ENCODE measurements at regions not wholly inside any gene's neighbourhood (a gene's known extent, or its start where the extent isn't known, plus 50 kb on each side); places are given as distances from the start of the nearest gene placed in this dataset.

DNA sequence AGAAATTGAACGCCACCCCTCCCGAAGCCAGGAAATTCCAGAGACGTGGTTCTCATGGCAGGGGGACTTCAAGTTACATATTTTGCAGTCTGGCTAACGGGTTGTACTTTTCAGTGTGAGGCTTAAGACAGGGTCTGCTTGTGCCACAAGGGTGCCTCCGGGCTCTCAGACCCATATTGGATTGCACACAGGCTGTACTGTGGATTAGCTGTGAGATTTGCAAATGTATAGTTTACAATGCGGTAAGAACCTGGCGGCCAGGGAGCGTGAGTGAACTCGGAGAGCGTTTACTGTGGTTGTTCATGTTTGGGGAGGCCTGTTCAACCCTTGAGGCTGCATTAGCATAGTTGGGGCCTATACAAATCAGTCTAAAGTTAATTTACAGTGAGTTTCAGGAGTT, 143.9 kb upstream of the SIX2 start:
- H3K9me3 Mint-ChIP-seq: no peaks in the 10 kb centered on the region

DNA sequence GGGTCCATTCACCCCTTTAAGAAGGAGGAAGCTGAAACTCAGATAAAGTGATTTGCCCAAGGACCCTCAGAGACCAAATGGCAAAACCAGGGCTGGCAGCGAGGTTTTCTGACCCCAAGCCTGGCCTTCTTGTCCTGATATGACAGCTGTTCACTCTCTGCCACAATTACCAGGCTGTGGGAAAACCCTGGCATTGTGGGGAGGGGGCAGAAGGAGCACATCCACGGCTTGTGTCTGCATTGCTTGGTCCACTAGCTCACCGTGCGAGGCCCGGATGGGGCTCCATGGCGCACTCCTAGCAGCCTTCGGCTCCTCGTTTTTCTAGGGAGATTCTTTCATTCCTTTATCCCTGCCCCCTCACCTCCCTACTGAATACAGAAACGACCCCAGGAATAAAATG, 143.4 kb upstream of the SIX2 start:
- no peaks in the 10 kb centered on the region for H3K9me3 Mint-ChIP-seq
- no peaks in the 10 kb centered on the region for H3K4me1 Mint-ChIP-seq
- no peak overlapping the region for H3K27ac Mint-ChIP-seq
- ATAC-seq: no peak
- H3K4me3 Mint-ChIP-seq: no peak overlapping the region
- no peaks in the 10 kb centered on the region for H3K36me3 Mint-ChIP-seq
- no peak for DNase-seq (ENCODE audit: low spot score in 2 of 2)

More for the DNA sequence above, 143.9 kb upstream of the SIX2 start:
- Mint-ChIP-seq H3K36me3 (no peaks in the 10 kb centered on the region), H3K4me1 (no peaks in the 10 kb centered on the region), H3K4me3 (no peak overlapping the region), H3K27ac (no peak overlapping the region)
- DNase-seq (ENCODE audit: low spot score in 2 of 2) (no peak), ATAC-seq (no peak)

DNA sequence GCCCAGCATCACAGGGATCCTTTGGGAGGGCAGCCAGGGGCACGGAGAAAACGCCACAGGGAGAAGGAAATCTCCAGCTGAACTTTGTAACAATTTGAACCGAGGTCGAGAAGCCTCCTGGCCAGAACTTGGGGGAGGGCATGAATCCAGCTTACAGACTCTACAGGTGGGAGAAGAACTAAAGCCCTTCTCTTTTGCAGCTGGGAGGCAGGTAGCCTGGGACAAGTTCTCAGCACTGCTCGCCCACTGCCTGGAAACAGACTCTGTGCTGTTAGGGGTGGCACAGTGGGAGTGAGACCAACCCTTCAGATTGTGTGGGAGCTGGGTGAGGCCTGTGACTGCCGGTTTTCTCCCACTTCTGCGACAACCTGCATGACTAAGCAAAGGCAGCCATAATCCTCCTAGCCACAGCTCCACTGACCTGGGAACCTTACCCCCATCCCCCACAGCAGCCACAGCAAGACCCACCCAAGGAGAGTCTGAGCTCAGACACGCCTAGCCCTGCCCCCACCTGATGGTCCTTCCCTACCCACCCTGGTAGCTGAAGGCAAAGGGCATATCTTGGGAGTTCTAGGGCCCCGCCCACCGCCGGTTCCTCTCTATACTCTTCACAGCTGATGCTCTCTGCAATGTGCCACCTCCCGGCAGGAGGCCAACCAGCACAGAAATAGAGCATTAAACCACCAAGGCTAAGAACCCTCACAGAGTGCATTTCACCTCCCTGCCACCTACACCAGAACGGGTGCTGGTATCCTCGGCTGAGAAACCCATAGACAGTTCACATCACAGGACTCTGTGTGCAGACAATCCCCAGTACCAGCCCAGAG, 136.0 kb upstream of the SIX2 start:
- Mint-ChIP-seq H3K36me3 (no peaks in the 10 kb centered on the region), H3K9me3 (peaks cover 4% of the 10 kb centered on the region), H3K4me3 (no peak overlapping the region), H3K4me1 (no peaks in the 10 kb centered on the region), H3K27ac (no peak overlapping the region)
- no peak for ATAC-seq
- DNase-seq (ENCODE audit: low spot score in 2 of 2): no peak

- DNase-seq (ENCODE audit: low spot score in 2 of 2): no peak
- Mint-ChIP-seq H3K36me3 (no peaks in the 10 kb centered on the region), H3K9me3 (peaks cover 4% of the 10 kb centered on the region), H3K4me1 (no peaks in the 10 kb centered on the region), H3K27ac (no peak overlapping the region), H3K4me3 (no peak overlapping the region)
- no peak for ATAC-seq
These were observed 132.9 kb upstream of the SIX2 start for GRCh38 chr2:45141883-45142866.

DNA sequence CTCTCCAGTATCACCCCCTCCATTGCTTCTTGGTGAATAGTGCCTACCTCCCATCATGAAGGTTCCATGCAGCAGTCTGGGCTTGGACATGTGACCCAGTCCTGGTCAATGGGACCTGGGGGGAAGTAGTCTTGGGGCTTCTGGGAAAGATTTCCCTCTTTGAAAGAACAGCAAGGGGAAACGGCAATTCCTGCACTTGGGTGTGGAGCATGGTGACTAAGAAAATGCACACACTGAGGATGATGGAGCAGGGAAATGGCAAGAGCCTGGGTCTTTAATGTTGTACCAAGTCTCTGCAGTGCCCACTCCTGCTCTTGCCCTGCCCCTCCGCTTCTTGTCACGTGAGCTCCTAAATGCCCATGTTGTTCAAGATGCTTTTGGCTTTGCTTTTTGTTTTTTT, 131.4 kb upstream of the SIX2 start:
- no peaks in the 10 kb centered on the region for H3K4me1 Mint-ChIP-seq
- no peaks in the 10 kb centered on the region for H3K9me3 Mint-ChIP-seq
- ATAC-seq (no peak), DNase-seq (ENCODE audit: low spot score in 2 of 2) (no peak)
- no peak overlapping the region for H3K4me3 Mint-ChIP-seq
- H3K27ac Mint-ChIP-seq: no peak overlapping the region
- no peaks in the 10 kb centered on the region for H3K36me3 Mint-ChIP-seq

DNA sequence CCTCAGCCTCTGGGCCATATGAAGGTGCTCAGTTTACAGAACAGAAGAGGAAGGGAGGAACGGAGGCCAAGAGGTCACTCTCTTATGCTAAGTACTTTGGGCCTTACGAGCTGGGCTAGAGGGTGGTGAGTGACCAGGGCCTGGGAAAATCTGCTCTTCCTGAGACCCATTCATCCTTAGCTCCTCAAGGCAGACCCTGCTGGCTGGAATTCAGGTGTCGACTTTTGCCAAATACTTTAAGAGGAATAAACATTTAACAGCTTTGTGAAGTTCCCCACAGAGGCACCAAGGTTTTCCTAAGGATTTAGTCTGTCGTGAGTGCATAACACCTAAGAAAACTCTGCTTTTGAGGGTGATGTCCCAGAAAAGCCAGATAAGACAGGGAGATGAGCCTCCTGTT, 129.7 kb upstream of the SIX2 start:
- H3K4me3 Mint-ChIP-seq: no peak overlapping the region
- ATAC-seq (no peak), DNase-seq (ENCODE audit: low spot score in 2 of 2) (no peak)
- H3K36me3 Mint-ChIP-seq: no peaks in the 10 kb centered on the region
- H3K27ac Mint-ChIP-seq: no peak overlapping the region
- H3K4me1 Mint-ChIP-seq: no peaks in the 10 kb centered on the region
- no peaks in the 10 kb centered on the region for H3K9me3 Mint-ChIP-seq

GRCh38 chr2:45137966-45138695, 128.9 kb upstream of the SIX2 start:
- DNase-seq (ENCODE audit: low spot score in 2 of 2): no peak
- H3K36me3 Mint-ChIP-seq: no peaks in the 10 kb centered on the region
- H3K9me3 Mint-ChIP-seq: no peaks in the 10 kb centered on the region
- no peak for ATAC-seq
- no peak overlapping the region for H3K27ac Mint-ChIP-seq
- no peak overlapping the region for H3K4me3 Mint-ChIP-seq
- H3K4me1 Mint-ChIP-seq: no peaks in the 10 kb centered on the region

DNA sequence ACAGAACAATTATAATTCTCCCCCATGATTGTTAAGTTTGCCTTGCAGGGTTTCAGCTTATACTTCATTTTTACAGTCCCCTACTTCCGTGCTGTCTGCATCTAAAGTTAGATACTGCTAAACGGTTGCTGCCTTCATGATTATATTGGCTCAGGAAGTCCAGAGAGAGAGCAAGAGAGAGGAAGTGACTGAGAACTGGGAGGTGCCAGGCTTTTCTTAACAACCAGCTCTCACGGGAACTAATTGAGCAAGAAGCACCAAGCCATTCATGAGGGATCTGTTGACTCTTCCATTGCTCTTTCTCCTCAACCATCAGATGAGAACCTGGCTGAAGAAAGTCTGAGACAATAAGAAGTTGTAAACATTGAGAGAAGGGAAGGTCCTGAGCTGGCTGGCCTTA, 125.5 kb upstream of the SIX2 start:
- ATAC-seq: no peak
- Mint-ChIP-seq H3K27ac (no peak overlapping the region), H3K4me1 (no peaks in the 10 kb centered on the region), H3K4me3 (no peak overlapping the region), H3K9me3 (no peaks in the 10 kb centered on the region), H3K36me3 (no peaks in the 10 kb centered on the region)
- DNase-seq (ENCODE audit: low spot score in 2 of 2): no peak

- DNase-seq (ENCODE audit: low spot score in 2 of 2): no peak
- Mint-ChIP-seq H3K4me1 (no peaks in the 10 kb centered on the region), H3K27ac (no peak overlapping the region), H3K36me3 (no peaks in the 10 kb centered on the region), H3K4me3 (no peak overlapping the region), H3K9me3 (no peaks in the 10 kb centered on the region)
- no peak for ATAC-seq
These were observed 124.8 kb upstream of the SIX2 start for GRCh38 chr2:45134014-45134413.

DNA sequence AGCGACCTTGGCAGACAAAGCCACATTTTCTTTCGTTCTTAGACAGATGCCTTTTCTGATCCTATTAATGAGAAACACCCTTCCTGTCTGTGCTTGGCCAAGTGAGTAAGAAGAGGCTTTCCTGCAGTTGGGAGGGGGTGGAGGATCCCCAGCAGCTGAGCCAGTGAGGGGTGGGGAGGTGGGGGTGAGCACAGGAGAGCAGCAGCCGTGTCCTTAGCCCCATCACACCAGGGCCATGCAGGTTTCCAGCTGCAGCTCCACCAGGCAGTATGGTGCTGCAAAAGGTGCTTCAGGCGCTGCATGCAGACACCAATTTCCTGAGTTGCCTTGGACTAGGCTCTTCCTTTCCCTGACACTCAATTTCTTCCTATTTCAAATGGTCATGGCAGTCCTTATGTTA, 123.3 kb upstream of the SIX2 start:
- H3K27ac Mint-ChIP-seq: no peak overlapping the region
- no peaks in the 10 kb centered on the region for H3K36me3 Mint-ChIP-seq
- H3K4me3 Mint-ChIP-seq: no peak overlapping the region
- no peak for DNase-seq (ENCODE audit: low spot score in 2 of 2)
- H3K4me1 Mint-ChIP-seq: no peaks in the 10 kb centered on the region
- no peak for ATAC-seq
- H3K9me3 Mint-ChIP-seq: no peaks in the 10 kb centered on the region

DNA sequence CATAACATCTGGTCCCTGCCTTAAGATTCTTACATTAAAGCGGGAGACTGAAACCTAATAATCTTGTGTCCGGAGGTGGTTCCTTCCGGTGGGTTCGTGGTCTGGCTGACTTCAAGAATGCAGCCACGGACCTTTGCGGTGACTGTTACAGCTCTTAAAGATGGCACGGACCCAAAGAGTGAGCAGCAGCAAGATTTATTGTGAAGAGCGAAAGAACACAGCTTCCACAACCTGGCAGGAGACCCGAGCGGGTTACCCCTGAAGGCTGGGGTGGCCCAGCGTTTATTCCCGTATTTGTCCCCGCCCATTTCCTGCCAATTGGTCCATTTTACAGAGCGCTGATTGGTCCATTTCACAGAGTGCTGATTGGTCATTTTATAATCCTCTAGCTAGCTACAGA, 122.3 kb upstream of the SIX2 start:
- DNase-seq (ENCODE audit: low spot score in 2 of 2) (no peak), ATAC-seq (no peak)
- Mint-ChIP-seq H3K36me3 (no peaks in the 10 kb centered on the region), H3K4me1 (no peaks in the 10 kb centered on the region), H3K27ac (no peak overlapping the region), H3K4me3 (no peak overlapping the region), H3K9me3 (no peaks in the 10 kb centered on the region)

DNA sequence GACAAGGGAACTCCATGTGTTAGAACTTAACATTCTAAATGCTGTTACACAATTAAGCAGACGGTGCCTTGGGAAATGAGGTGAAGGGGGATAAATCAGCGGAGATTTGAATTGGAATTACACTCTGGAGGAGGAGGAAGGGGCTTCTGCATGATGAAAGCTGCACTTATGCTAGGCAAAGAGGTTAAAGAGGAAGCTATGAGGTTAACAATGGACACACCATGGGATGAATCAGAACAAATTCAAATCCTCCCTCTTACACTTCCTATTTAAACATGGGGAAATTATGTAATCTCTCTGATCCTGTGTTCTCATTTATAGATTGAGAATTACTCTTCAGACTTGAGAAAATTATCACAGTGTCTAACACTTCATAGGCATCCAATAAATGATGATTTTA, 121.5 kb upstream of the SIX2 start:
- H3K9me3 Mint-ChIP-seq: no peaks in the 10 kb centered on the region
- no peak for DNase-seq (ENCODE audit: low spot score in 2 of 2)
- H3K4me3 Mint-ChIP-seq: no peak overlapping the region
- ATAC-seq: no peak
- H3K4me1 Mint-ChIP-seq: no peaks in the 10 kb centered on the region
- no peaks in the 10 kb centered on the region for H3K36me3 Mint-ChIP-seq
- no peak overlapping the region for H3K27ac Mint-ChIP-seq

DNA sequence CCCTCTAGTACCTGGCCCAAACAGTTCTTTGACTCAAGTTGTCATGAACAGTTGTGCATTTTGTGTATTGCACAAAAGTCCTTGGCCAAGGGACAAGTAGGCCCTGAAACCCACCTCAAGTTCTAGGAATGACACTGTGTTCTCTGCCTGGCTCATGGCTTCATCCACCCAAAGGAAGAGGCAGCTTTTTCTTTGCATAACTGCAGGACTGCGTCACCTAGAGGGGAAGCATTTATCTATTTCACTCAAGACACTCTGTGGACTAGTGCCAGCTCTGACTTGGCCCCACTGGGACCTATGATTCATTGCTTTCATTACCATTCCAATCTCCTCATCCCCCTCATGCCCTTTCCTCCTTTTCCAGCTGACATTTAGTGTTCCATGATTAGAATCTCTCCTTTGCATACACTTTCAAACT, 119.3 kb upstream of the SIX2 start:
- no peaks in the 10 kb centered on the region for H3K4me1 Mint-ChIP-seq
- H3K9me3 Mint-ChIP-seq: no peaks in the 10 kb centered on the region
- no peaks in the 10 kb centered on the region for H3K36me3 Mint-ChIP-seq
- ATAC-seq (no peak), DNase-seq (ENCODE audit: low spot score in 2 of 2) (no peak)
- no peak overlapping the region for H3K4me3 Mint-ChIP-seq
- no peak overlapping the region for H3K27ac Mint-ChIP-seq

DNA sequence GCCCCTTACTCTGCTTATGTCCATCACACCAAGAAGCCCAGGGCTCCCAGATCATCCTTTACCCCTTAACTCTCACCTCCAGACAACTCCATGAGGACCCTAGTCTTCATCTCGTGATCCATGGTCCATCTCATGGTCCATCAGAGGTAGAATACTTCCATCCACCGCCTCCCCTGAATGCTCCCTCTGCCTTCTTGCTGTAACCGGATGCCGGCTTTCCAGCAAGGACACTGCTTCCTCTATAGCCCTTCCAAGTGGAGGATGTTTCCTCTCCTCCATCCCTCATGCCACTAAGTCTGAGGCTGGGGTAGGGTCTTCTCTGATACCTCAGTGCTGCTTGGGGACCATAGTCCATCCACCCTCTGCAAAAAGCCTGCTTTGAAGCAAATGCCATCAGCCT, 118.6 kb upstream of the SIX2 start:
- ATAC-seq (peak; percentile 27), DNase-seq (ENCODE audit: low spot score in 2 of 2) (no peak)
- Mint-ChIP-seq H3K9me3 (no peaks in the 10 kb centered on the region), H3K36me3 (no peaks in the 10 kb centered on the region), H3K27ac (no peak overlapping the region), H3K4me1 (no peaks in the 10 kb centered on the region), H3K4me3 (no peak overlapping the region)

- Mint-ChIP-seq H3K36me3 (no peaks in the 10 kb centered on the region), H3K9me3 (no peaks in the 10 kb centered on the region), H3K4me1 (no peaks in the 10 kb centered on the region), H3K4me3 (no peak overlapping the region), H3K27ac (no peak overlapping the region)
- DNase-seq (ENCODE audit: low spot score in 2 of 2) (no peak), ATAC-seq (no peak)
These were observed 118.1 kb upstream of the SIX2 start for GRCh38 chr2:45127321-45127720.

All from stimulated activated effector memory CD8-positive, alpha-beta T cell treated with anti-CD3 and anti-CD28 coated beads, Interleukin-12 subunit alpha, Interleukin-12 subunit beta, amount 100 ng/mL, for 72 hours (primary cell).